ENCODE measurements at regions not wholly inside any gene's neighbourhood (a gene's known extent, or its start where the extent isn't known, plus 50 kb on each side); places are given as distances from the start of the nearest gene placed in this dataset.

- FAIRE-seq: no peak
Measured at GRCh38 chr10:78188446-78188845, 154.8 kb downstream of the RPS24 start.

GRCh38 chr10:78190051-78190825 lies 156.6 kb downstream of the RPS24 start:
- FAIRE-seq: no peak

GRCh38 chr10:78191301-78191700 lies 157.6 kb downstream of the RPS24 start:
- no peak for FAIRE-seq

GRCh38 chr10:78193189-78193588 lies 159.5 kb downstream of the RPS24 start:
- no peak for FAIRE-seq

- FAIRE-seq: no peak
Measured at GRCh38 chr10:78194050-78194449, 160.4 kb downstream of the RPS24 start.

GRCh38 chr10:78194539-78195402 lies 161.1 kb downstream of the RPS24 start:
- FAIRE-seq: no peak

- no peak for FAIRE-seq
Measured at GRCh38 chr10:78196396-78196795, 162.7 kb downstream of the RPS24 start.

GRCh38 chr10:78196964-78197363 lies 163.3 kb downstream of the RPS24 start:
- no peak for FAIRE-seq

GRCh38 chr10:78197628-78198272 lies 164.1 kb downstream of the RPS24 start:
- no peak for FAIRE-seq

GRCh38 chr10:78199005-78199725 lies 165.5 kb downstream of the RPS24 start:
- no peak for FAIRE-seq

GRCh38 chr10:78199759-78200158 lies 166.1 kb downstream of the RPS24 start:
- no peak for FAIRE-seq

- FAIRE-seq: no peak
Measured at GRCh38 chr10:78200686-78201085, 167.0 kb downstream of the RPS24 start.

GRCh38 chr10:78202386-78202785 lies 168.7 kb downstream of the RPS24 start:
- no peak for FAIRE-seq

- FAIRE-seq: no peak
Measured at GRCh38 chr10:78203915-78204818, 170.5 kb downstream of the RPS24 start.

- FAIRE-seq: no peak
Measured at GRCh38 chr10:78205457-78206016, 171.9 kb downstream of the RPS24 start.

- no peak for FAIRE-seq
Measured at GRCh38 chr10:78207216-78207615, 173.6 kb downstream of the RPS24 start.

GRCh38 chr10:78207776-78208175 lies 174.1 kb downstream of the RPS24 start:
- FAIRE-seq: no peak

GRCh38 chr10:78209970-78210369 lies 176.3 kb downstream of the RPS24 start:
- FAIRE-seq: no peak

GRCh38 chr10:78210548-78210947 lies 176.9 kb downstream of the RPS24 start:
- FAIRE-seq: no peak

GRCh38 chr10:78210976-78211375 lies 177.3 kb downstream of the RPS24 start:
- no peak for FAIRE-seq

GRCh38 chr10:78211561-78212051 lies 177.9 kb downstream of the RPS24 start:
- FAIRE-seq: no peak
